SK-N-SH (cell line): ENCODE measurements at regions not wholly inside any gene's neighbourhood (a gene's known extent, or its start where the extent isn't known, plus 50 kb on each side); places are given as distances from the start of the nearest gene placed in this dataset.

Experiments
- EZH2phosphoT487 ChIP-seq: fragments of 200-600 bp; sonication (generic); IDR thresholded peaks from 2 replicates; pipeline ENCODE4 v1.6.1; 2017; ENCODE audit warnings: low read depth, mixed run types, mild to moderate bottlenecking, antibody characterized with exemption, moderate library complexity, borderline replicate concordance
- FOSL2 ChIP-seq: IDR thresholded peaks from 2 replicates; pipeline ENCODE4 v1.4.0; 2012; ENCODE audit warnings: low read depth, mild to moderate bottlenecking, moderate library complexity, borderline replicate concordance
- FOXJ3 ChIP-seq: sonication (generic); formaldehyde crosslinking; IDR thresholded peaks from 2 replicates; pipeline ENCODE4 v1.5.1; 2020; ENCODE audit warnings: mild to moderate bottlenecking, missing genetic modification reagents
- GABPA ChIP-seq: IDR thresholded peaks from 2 replicates; pipeline ENCODE4 v1.4.0; 2012; ENCODE audit warnings: low read depth, mild to moderate bottlenecking
- MXI1 ChIP-seq: IDR thresholded peaks from 2 replicates; pipeline ENCODE4 v1.6.1; 2012; ENCODE audit warnings: mild to moderate bottlenecking, low read depth, low read length, improper control_type of control experiment
- POLR2AphosphoS5 ChIP-seq: IDR thresholded peaks from 2 replicates; pipeline ENCODE4 v1.6.1; 2012; ENCODE audit warnings: low read depth, low read length
- RAD21 ChIP-seq: IDR thresholded peaks from 2 replicates; pipeline ENCODE4 v1.6.1; 2012; ENCODE audit warnings: mild to moderate bottlenecking, low read length
- ZBTB33 ChIP-seq: IDR thresholded peaks from 2 replicates; pipeline ENCODE4 v1.4.0; 2012; ENCODE audit warnings: low read depth, borderline replicate concordance
- TF ChIP-seq, protein P1 (sequence below): fragments of 200-600 bp; sonication (generic); IDR thresholded peaks from 2 replicates; pipeline ENCODE4 v1.6.1; 2017; ENCODE audit warnings: antibody characterized with exemption, mild to moderate bottlenecking, moderate library complexity
- TF ChIP-seq, protein P2 (sequence below): IDR thresholded peaks from 2 replicates; pipeline ENCODE4 v1.4.0; 2012; ENCODE audit warnings: low read depth, borderline replicate concordance

GRCh38 chr11:42473106-42473505, 838.7 kb upstream of the API5 start:
- TF ChIP-seq RAD21 (no peak), POLR2AphosphoS5 (no peak), ZBTB33 (no peak), EZH2phosphoT487 (no peak), FOXJ3 (CRISPR knock-in tag) (no peak), MXI1 (no peak), GABPA (no peak), FOSL2 (no peak)
- TF ChIP-seq, protein P1, sequence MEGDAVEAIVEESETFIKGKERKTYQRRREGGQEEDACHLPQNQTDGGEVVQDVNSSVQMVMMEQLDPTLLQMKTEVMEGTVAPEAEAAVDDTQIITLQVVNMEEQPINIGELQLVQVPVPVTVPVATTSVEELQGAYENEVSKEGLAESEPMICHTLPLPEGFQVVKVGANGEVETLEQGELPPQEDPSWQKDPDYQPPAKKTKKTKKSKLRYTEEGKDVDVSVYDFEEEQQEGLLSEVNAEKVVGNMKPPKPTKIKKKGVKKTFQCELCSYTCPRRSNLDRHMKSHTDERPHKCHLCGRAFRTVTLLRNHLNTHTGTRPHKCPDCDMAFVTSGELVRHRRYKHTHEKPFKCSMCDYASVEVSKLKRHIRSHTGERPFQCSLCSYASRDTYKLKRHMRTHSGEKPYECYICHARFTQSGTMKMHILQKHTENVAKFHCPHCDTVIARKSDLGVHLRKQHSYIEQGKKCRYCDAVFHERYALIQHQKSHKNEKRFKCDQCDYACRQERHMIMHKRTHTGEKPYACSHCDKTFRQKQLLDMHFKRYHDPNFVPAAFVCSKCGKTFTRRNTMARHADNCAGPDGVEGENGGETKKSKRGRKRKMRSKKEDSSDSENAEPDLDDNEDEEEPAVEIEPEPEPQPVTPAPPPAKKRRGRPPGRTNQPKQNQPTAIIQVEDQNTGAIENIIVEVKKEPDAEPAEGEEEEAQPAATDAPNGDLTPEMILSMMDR, result no peak
- TF ChIP-seq, protein P2, sequence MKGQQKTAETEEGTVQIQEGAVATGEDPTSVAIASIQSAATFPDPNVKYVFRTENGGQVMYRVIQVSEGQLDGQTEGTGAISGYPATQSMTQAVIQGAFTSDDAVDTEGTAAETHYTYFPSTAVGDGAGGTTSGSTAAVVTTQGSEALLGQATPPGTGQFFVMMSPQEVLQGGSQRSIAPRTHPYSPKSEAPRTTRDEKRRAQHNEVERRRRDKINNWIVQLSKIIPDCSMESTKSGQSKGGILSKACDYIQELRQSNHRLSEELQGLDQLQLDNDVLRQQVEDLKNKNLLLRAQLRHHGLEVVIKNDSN, result no peak
